ENCODE measurements at regions not wholly inside any gene's neighbourhood (a gene's known extent, or its start where the extent isn't known, plus 50 kb on each side); places are given as distances from the start of the nearest gene placed in this dataset.

GRCh38 chr13:27730191-27730590 is 62.1 kb upstream of the GSX1 start:
- H3K4me1 Mint-ChIP-seq (ENCODE audit: low read depth), result peaks cover 9% of the 10 kb centered on the region
- H3K27me3 Mint-ChIP-seq, result peaks cover 53% of the 10 kb centered on the region
- H3K36me3 Mint-ChIP-seq (ENCODE audit: insufficient read depth), result no peaks in the 10 kb centered on the region
- H3K4me3 Mint-ChIP-seq (ENCODE audit: low read depth), result no peak overlapping the region
- H3K9me3 Mint-ChIP-seq (ENCODE audit: low read depth), result no peaks in the 10 kb centered on the region
- H3K27ac Mint-ChIP-seq, result no peak overlapping the region
- DNase-seq (ENCODE audit: low spot score, unreplicated experiment), result no peak
- TF ChIP-seq CTCF (IDR thresholded peaks at IDR 0.05; ENCODE audit: unreplicated experiment), result no peak
